NOMO-1 treated with DMSO at 0.1 percent for 48 hours (cell line): ENCODE measurements at regions not wholly inside any gene's neighbourhood (a gene's known extent, or its start where the extent isn't known, plus 50 kb on each side); places are given as distances from the start of the nearest gene placed in this dataset.

Source experiments
- DNase-seq: peaks from one replicate; lab custom pipeline; 2025; ENCODE audit not compliant: unreplicated experiment; lab: John Stamatoyannopoulos, UW

- DNase-seq: no peak
Observed at GRCh38 chr5:13480834-13481233, 463.7 kb downstream of the DNAH5 start.

GRCh38 chr5:13478831-13479465 is 465.5 kb downstream of the DNAH5 start:
- DNase-seq: peak; percentile 29

- no peak for DNase-seq
Observed at GRCh38 chr5:13477118-13477737, 467.3 kb downstream of the DNAH5 start.

GRCh38 chr5:13472842-13473241 is 471.6 kb downstream of the DNAH5 start:
- no peak for DNase-seq

GRCh38 chr5:13470975-13471374 is 473.5 kb downstream of the DNAH5 start:
- DNase-seq: no peak

- peak; percentile 10 for DNase-seq
Observed at GRCh38 chr5:13470263-13470662, 474.2 kb downstream of the DNAH5 start.

- DNase-seq: no peak
Observed at GRCh38 chr5:13464532-13465193, 479.8 kb downstream of the DNAH5 start.

GRCh38 chr5:13460587-13460986 is 483.9 kb downstream of the DNAH5 start:
- DNase-seq: no peak

- DNase-seq: no peak
Observed at GRCh38 chr5:13454050-13454449, 490.4 kb downstream of the DNAH5 start.

GRCh38 chr5:13448843-13449242 is 495.6 kb downstream of the DNAH5 start:
- DNase-seq: no peak

GRCh38 chr5:13439430-13439829 is 505.1 kb downstream of the DNAH5 start:
- DNase-seq: no peak

- DNase-seq: no peak
Observed at GRCh38 chr5:13427827-13428557, 516.5 kb downstream of the DNAH5 start.

- DNase-seq: no peak
Observed at GRCh38 chr5:13412040-13412595, 532.4 kb downstream of the DNAH5 start.

GRCh38 chr5:13408616-13409015 is 535.9 kb downstream of the DNAH5 start:
- DNase-seq: no peak

- no peak for DNase-seq
Observed at GRCh38 chr5:13403351-13403750, 541.1 kb downstream of the DNAH5 start.

- no peak for DNase-seq
Observed at GRCh38 chr5:13385066-13385465, 559.4 kb downstream of the DNAH5 start.

- no peak for DNase-seq
Observed at GRCh38 chr5:13382232-13382631, 562.3 kb downstream of the DNAH5 start.

- no peak for DNase-seq
Observed at GRCh38 chr5:13378091-13378490, 566.4 kb downstream of the DNAH5 start.

GRCh38 chr5:13359344-13359743 is 585.1 kb downstream of the DNAH5 start:
- no peak for DNase-seq

- no peak for DNase-seq
Observed at GRCh38 chr5:13358342-13358741, 586.1 kb downstream of the DNAH5 start.

- no peak for DNase-seq
Observed at GRCh38 chr5:13357929-13358328, 586.6 kb downstream of the DNAH5 start.
